Small intestine (tissue), 7 donors: ENCODE measurements at regions not wholly inside any gene's neighbourhood (a gene's known extent, or its start where the extent isn't known, plus 50 kb on each side); places are given as distances from the start of the nearest gene placed in this dataset.
A peak's percentile ranks its signal among the peaks of the same experiment; 100 is the strongest.

Experiments
- DNase-seq, 2 donors: peaks; one replicate each; pipeline versions ENCODE4 v3.0.0 to v3.0.0-alpha.2; 2013
- FAIRE-seq: peaks from 2 replicates; lab custom pipeline; 2012; peaks lifted over from hg19 to GRCh38; lab: Jason Lieb, UNC
- H3K27ac ChIP-seq, 3 donors: one replicate each; pipeline ENCODE4 v1.5.1; 2013; ENCODE audit warnings: low read length in 2 of 3, mild to moderate bottlenecking in 2 of 3, control low read depth in 1 of 3, inconsistent platforms in 1 of 3, low read depth in 1 of 3, moderate library complexity in 1 of 3
- H3K27me3 ChIP-seq, 3 donors: one replicate each; pipeline ENCODE4 v1.6.1; 2013; ENCODE audit warnings: low read length in 3 of 3, inconsistent platforms in 1 of 3; ENCODE audit not compliant: control insufficient read depth in 3 of 3, insufficient read depth in 3 of 3
- H3K36me3 ChIP-seq, 3 donors: one replicate each; pipeline ENCODE4 v1.6.1; 2013; ENCODE audit warnings: low read length in 3 of 3, inconsistent platforms in 1 of 3, low read depth in 1 of 3, mild to moderate bottlenecking in 1 of 3, moderate library complexity in 1 of 3; ENCODE audit not compliant: control insufficient read depth in 3 of 3, insufficient read depth in 2 of 3
- H3K4me1 ChIP-seq, 3 donors: one replicate each; pipeline ENCODE4 v1.6.1; 2013; ENCODE audit warnings: low read length in 2 of 3, inconsistent platforms in 1 of 3, low read depth in 1 of 3, mild to moderate bottlenecking in 1 of 3, moderate library complexity in 1 of 3; ENCODE audit not compliant: control insufficient read depth in 3 of 3, insufficient read depth in 2 of 3
- H3K4me3 ChIP-seq, 3 donors: one replicate each; pipeline ENCODE4 v1.5.1; 2013; ENCODE audit warnings: low read length in 3 of 3, control low read depth in 1 of 3, inconsistent platforms in 1 of 3, low read depth in 1 of 3, mild to moderate bottlenecking in 1 of 3, moderate library complexity in 1 of 3
- H3K9me3 ChIP-seq, 2 donors: one replicate each; pipeline ENCODE4 v1.6.1; 2013; ENCODE audit warnings: low read depth in 1 of 2, low read length in 1 of 2; ENCODE audit not compliant: control insufficient read depth in 2 of 2, insufficient read depth in 1 of 2
- WGBS, 3 donors: extraction: QIAGEN DNeasy Blood & Tissue Kit; methylation state at CpG; one replicate each; pipeline ENCODE4 v1.1.7; 2013; 5-methylcytosine and 5-hydroxymethylcytosine counted together
- donor health status: healthy with polysubstance abuse.
- donor health status: control.
- donor health status: control.
- donor health status: Bipolar disorder and iron deficiency.
- donor health status: healthy.

GRCh38 chr2:128591861-128592822, 273.5 kb upstream of the HS6ST1 start:
- no peak overlapping the region for H3K27ac ChIP-seq
- H3K4me3 ChIP-seq: no peak overlapping the region
- no peak for DNase-seq
- no peaks in the 10 kb centered on the region for H3K9me3 ChIP-seq
- H3K36me3 ChIP-seq: no peaks in the 10 kb centered on the region
- peaks cover 0 to 43% (median 0%) of the 10 kb centered on the region in 3 donors for H3K4me1 ChIP-seq
- H3K27me3 ChIP-seq: no peaks in the 10 kb centered on the region
- FAIRE-seq: no peak
- WGBS, 3 donors: 78 to 82% (median 80%) methylated on average over 11 of the region's 11 CpGs

GRCh38 chr2:128593518-128593878, 274.8 kb upstream of the HS6ST1 start:
- H3K27ac ChIP-seq: peak overlapping the region in 1 of 3 donors; percentile 74
- peaks cover 0 to 43% (median 0%) of the 10 kb centered on the region in 3 donors for H3K4me1 ChIP-seq
- H3K9me3 ChIP-seq: no peaks in the 10 kb centered on the region
- 75 to 85% (median 84%) methylated on average over 3 of the region's 3 CpGs for WGBS, 3 donors
- no peak for DNase-seq
- H3K27me3 ChIP-seq: no peaks in the 10 kb centered on the region
- H3K36me3 ChIP-seq: no peaks in the 10 kb centered on the region
- no peak overlapping the region for H3K4me3 ChIP-seq
- no peak for FAIRE-seq

GRCh38 chr2:128593879-128594650, 275.4 kb upstream of the HS6ST1 start:
- peaks cover 0 to 43% (median 0%) of the 10 kb centered on the region in 3 donors for H3K4me1 ChIP-seq
- H3K27me3 ChIP-seq: no peaks in the 10 kb centered on the region
- peak overlapping the region in 1 of 3 donors; percentile 74 for H3K27ac ChIP-seq
- no peaks in the 10 kb centered on the region for H3K9me3 ChIP-seq
- H3K4me3 ChIP-seq: no peak overlapping the region
- H3K36me3 ChIP-seq: no peaks in the 10 kb centered on the region
- no peak for FAIRE-seq
- peak; percentile 71 to 85 for DNase-seq
- WGBS, 3 donors: 52 to 77% (median 66%) methylated on average over 17 of the region's 17 CpGs

GRCh38 chr2:128594651-128594910, 275.9 kb upstream of the HS6ST1 start:
- DNase-seq: no peak
- no peaks in the 10 kb centered on the region for H3K36me3 ChIP-seq
- no peak overlapping the region for H3K4me3 ChIP-seq
- H3K27me3 ChIP-seq: no peaks in the 10 kb centered on the region
- peaks cover 0 to 43% (median 0%) of the 10 kb centered on the region in 3 donors for H3K4me1 ChIP-seq
- no peak for FAIRE-seq
- WGBS, 3 donors: 86 to 100% (median 94%) methylated on average over 2 of the region's 2 CpGs
- H3K9me3 ChIP-seq: no peaks in the 10 kb centered on the region
- H3K27ac ChIP-seq: peak overlapping the region in 1 of 3 donors; percentile 74

- 69 to 81% (median 70%) methylated on average over 13 of the region's 13 CpGs for WGBS, 3 donors
- no peaks in the 10 kb centered on the region for H3K36me3 ChIP-seq
- no peak overlapping the region for H3K4me3 ChIP-seq
- DNase-seq (peak; percentile 46 to 53), FAIRE-seq (no peak)
- H3K27me3 ChIP-seq: no peaks in the 10 kb centered on the region
- no peaks in the 10 kb centered on the region for H3K9me3 ChIP-seq
- peaks cover 0 to 43% (median 0%) of the 10 kb centered on the region in 3 donors for H3K4me1 ChIP-seq
- peak overlapping the region in 1 of 3 donors; percentile 74 for H3K27ac ChIP-seq
Measured at GRCh38 chr2:128594953-128595677, 276.4 kb upstream of the HS6ST1 start.

GRCh38 chr2:128595763-128596395, 277.2 kb upstream of the HS6ST1 start:
- H3K36me3 ChIP-seq: no peaks in the 10 kb centered on the region
- FAIRE-seq (no peak), DNase-seq (no peak)
- H3K9me3 ChIP-seq: no peaks in the 10 kb centered on the region
- no peaks in the 10 kb centered on the region for H3K27me3 ChIP-seq
- peaks cover 0 to 43% (median 0%) of the 10 kb centered on the region in 3 donors for H3K4me1 ChIP-seq
- no peak overlapping the region for H3K27ac ChIP-seq
- 64 to 70% (median 70%) methylated on average over 12 to 13 of the region's 13 CpGs for WGBS, 3 donors
- no peak overlapping the region for H3K4me3 ChIP-seq

GRCh38 chr2:128596396-128597120, 277.9 kb upstream of the HS6ST1 start:
- Histone ChIP-seq H3K4me3 (no peak overlapping the region), H3K9me3 (no peaks in the 10 kb centered on the region), H3K27ac (no peak overlapping the region), H3K27me3 (no peaks in the 10 kb centered on the region), H3K4me1 (peaks cover 0 to 44% (median 0%) of the 10 kb centered on the region in 3 donors), H3K36me3 (no peaks in the 10 kb centered on the region)
- WGBS, 3 donors: 86 to 90% (median 89%) methylated on average over 12 of the region's 12 CpGs
- no peak for DNase-seq
- no peak for FAIRE-seq
